ENCODE measurements at regions not wholly inside any gene's neighbourhood (a gene's known extent, or its start where the extent isn't known, plus 50 kb on each side); places are given as distances from the start of the nearest gene placed in this dataset.
"Not testable (repeated sequence)": the region's sequence is repeated elsewhere in the genome, so short reads cannot be mapped to it uniquely, and the experiment has no call there.

- no peak for DNase-seq (ENCODE audit: low read depth in 2 of 3, low spot score in 1 of 3)
Measured at GRCh38 chr12:124707316-124707715, 139.9 kb upstream of the NCOR2 start.

- DNase-seq (ENCODE audit: low read depth in 2 of 3, low spot score in 1 of 3), result no peak
Measured at GRCh38 chr12:124706363-124706762, 139.0 kb upstream of the NCOR2 start.

- DNase-seq (ENCODE audit: low read depth in 2 of 3, low spot score in 1 of 3), result no peak
Measured at GRCh38 chr12:124705545-124706138, 138.2 kb upstream of the NCOR2 start.

DNA sequence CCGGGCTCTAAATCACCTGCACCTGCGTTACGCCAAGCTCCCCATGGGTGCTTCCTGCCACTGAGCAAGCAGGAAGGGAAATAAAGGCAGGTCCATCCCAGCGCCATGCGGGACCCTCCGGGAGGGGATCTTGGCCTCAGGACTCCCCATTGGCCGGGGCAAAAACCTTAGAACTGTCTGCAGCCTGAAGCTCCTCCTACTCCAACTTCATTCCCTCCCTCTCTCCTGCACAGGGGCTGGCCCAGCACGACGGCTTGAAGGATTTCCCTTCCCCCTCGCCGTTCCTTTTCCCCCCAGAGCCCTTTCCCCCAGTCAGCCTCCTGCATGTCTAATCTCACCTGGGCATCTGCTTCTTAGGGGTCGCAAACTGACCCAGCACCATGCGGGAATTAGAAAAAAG, 137.2 kb upstream of the NCOR2 start:
- no peak for DNase-seq (ENCODE audit: low read depth in 2 of 3, low spot score in 1 of 3)

GRCh38 chr12:124703856-124704255, 136.4 kb upstream of the NCOR2 start:
- DNase-seq (ENCODE audit: low read depth in 2 of 3, low spot score in 1 of 3), result no peak

- no peak for DNase-seq (ENCODE audit: low read depth in 2 of 3, low spot score in 1 of 3)
Measured at GRCh38 chr12:124702736-124703135, 135.3 kb upstream of the NCOR2 start.

DNA sequence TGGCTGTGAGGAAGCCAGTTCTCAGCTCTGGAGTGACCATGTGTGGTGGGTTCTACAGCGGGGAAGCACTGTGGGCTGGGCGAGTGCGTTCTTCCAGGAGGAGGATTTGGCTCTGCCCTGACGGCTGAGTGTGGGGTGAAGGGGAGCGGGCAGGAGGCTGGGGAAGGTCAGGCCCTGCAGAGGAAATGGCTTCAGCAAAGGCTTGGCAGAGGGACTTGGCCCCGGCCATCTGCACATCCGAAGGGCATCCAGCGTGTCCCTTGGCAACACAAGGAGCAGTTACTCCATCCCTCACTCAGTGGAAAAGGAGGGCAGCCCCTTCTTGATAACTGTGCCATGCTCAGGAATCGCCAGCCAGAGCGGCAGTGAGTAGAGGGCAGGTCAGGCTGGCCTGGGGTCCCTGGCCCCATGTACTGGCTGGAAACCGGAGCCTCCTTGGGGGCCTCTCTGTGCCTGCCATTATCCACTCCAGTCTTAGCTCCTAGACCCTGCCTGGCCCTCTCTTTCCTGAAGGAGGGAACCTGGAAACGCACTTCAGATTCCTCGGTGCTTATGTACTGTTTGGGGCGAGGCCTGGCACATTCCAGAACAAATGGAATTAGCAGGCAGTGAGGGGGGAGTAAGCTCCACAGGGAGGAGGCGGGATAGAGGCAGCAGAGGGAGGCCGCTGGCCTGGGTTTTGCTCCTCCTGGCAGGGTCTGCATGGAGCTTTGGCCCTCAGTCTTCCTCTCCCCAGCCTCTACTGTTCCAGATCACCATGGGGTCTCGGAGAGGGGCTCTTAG, 133.6 kb upstream of the NCOR2 start:
- DNase-seq (ENCODE audit: low read depth in 2 of 3, low spot score in 1 of 3), result no peak

DNA sequence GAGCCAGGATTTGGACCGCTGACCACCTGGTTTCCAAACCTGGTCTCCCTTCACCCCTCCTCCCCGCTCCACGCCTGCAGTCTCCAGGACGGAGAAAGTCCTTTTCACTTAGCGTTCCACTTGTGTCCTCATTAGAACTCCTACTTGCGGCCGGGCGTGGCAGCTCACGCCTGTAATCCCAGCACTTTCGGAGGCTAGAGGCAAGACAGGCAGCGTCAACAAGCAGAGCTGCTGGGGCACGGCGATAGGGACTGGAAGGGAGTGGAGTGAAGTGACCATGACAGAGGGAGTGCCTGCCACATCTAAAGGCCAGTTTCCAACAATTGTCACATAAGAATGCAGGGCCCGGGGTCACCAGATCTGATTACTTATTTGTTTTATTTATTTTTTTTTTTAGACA, 132.5 kb upstream of the NCOR2 start:
- no peak for DNase-seq (ENCODE audit: low read depth in 2 of 3, low spot score in 1 of 3)

DNA sequence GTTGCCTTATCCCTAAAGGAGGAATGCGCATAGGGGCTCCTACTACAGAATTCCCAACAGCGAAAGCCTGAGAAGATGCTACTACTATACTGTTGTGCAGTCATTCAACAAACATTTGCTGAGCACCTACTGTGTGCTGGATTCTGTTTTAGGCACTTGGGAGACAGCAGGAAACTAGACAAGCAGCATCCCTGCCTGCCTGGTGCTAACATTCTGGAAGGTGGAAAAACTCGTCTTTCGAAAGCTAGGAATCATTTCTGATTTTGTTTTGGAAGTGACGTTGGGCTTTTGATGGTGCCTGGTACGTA, 131.5 kb upstream of the NCOR2 start:
- no peak for DNase-seq (ENCODE audit: low read depth in 2 of 3, low spot score in 1 of 3)

DNA sequence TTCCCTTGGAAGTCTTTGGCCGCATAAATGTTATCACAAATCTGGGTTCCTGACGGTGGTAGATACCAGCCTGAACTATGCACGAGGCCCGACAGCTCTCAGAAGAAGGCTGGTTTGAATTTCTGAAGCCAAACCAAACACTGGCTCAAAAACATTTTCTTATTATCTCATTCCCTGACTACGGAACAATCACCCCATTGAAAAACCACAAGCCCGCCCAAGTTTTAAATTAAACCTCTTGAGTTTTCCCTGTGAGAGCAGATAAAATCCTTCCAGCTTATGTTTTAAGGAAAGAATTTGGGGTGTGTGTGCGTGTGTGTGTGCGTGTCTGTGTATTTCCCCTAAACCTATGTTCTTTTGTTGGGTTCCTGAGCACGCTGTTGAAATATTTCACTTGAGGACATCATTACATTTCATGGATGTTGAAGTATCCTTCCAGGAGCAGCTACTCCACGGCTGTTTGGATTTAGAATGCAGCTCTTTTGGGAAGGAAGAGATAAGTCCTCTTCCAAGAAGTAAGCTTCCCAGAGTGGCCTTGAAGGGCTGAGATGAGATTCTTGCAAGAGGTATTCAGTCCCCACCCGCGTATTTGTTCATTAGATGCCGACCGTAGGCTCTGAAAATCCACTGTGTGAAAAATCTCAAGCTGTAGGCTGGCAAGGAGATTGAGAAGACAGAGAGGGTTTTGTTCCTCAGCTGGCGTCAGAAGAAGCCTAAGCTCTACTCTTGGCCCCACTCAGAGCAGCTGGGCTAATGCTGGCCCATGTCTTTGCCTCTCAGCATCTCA, 131.0 kb upstream of the NCOR2 start:
- DNase-seq (ENCODE audit: low read depth in 2 of 3, low spot score in 1 of 3), result no peak

DNA sequence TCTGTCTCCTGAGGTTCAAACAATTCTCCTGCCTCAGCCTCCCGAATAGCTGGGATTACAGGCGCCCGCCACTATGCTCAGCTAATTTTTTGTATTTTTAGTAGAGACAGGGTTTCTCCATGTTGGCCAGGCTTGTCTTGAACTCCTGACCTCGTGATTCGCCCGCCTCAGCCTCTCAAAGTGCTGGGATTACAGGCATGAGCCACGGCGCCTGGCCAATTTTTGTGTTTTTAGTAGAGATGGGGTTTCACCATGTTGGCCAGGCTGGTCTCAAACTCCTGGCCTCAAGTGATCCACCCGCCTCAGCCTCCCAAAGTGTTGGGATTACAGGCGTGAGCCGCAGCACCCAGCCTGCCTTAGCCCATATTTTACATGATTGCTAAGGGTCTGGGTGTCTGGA, 130.3 kb upstream of the NCOR2 start:
- DNase-seq (ENCODE audit: low read depth in 2 of 3, low spot score in 1 of 3), result not testable (repeated sequence)

GRCh38 chr12:124696693-124697476, 129.5 kb upstream of the NCOR2 start:
- DNase-seq (ENCODE audit: low read depth in 2 of 3, low spot score in 1 of 3), result no peak

DNA sequence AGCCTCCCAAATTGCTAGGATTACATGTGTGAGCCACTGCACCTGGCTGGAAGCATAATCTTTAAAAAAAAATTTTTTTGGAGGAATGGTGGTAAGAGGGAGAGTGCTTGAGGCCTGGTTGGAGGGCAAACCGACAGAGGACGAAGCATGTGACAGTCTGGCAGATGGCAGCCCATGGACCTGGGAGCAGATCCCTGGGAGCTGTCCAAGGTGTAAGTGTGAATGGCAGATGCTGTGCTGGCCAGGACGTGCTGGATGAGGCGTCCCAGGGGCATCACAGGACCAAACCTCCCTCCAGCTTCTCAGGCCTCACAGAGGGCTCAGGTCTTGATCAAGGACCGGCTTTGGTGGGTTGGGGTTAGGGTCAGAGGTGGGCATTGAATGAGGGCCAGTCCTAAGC, 128.4 kb upstream of the NCOR2 start:
- no peak for DNase-seq (ENCODE audit: low read depth in 2 of 3, low spot score in 1 of 3)

DNA sequence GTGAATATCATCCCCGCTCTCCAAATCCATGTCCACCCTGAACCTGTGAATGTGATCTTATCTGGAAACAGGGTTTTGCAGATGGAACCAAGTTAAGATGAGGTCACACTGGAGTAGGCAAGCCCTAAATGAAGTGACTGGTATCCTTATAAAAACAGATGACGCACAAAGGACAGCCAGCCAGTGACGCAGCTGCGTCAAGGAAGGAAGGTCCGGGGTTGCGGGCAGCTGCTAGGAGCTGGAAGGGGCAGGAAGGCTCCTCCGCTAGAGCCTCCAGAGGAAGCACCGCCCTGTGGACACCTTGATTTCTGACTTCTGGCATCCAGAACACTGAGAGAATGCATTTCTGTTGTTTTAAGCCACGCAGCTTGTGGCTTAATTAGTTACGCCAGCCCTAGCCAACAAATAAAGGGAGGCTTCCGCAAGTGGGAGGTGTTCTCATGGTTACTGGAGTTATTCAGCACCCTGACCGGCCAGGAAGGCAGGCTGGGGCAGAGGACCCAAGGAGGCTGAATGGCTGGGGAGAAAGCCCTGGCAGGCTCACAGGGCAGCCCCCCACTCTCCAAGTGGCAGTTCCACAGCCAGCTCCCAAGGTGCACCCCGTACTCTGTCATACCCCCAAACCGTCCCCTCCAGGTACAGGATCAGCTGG, 127.6 kb upstream of the NCOR2 start:
- no peak for DNase-seq (ENCODE audit: low read depth in 2 of 3, low spot score in 1 of 3)

DNA sequence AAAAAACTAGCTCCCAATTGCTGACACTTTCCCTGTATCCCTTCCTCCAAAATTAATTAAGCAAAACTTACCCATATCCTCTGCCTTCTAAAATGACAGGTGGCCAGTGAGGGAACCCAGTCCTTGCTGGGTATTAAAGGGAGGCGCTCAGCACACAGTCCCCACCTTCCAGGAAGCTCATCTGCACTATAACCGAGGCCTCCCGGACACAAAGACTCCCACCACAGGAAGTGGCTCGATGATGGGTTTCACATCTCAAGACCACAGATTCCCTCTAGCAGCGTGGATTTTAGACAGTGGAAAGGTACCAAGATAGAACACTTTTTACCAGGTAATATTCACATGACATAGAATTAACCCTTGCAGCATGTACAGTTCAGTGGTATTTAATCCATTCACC, 126.8 kb upstream of the NCOR2 start:
- no peak for DNase-seq (ENCODE audit: low read depth in 2 of 3, low spot score in 1 of 3)

GRCh38 chr12:124693111-124693723, 125.8 kb upstream of the NCOR2 start:
- no peak for DNase-seq (ENCODE audit: low read depth in 2 of 3, low spot score in 1 of 3)

GRCh38 chr12:124692443-124692842, 125.0 kb upstream of the NCOR2 start:
- no peak for DNase-seq (ENCODE audit: low read depth in 2 of 3, low spot score in 1 of 3)

GRCh38 chr12:124691429-124691828, 124.0 kb upstream of the NCOR2 start:
- DNase-seq (ENCODE audit: low read depth in 2 of 3, low spot score in 1 of 3), result no peak

- DNase-seq (ENCODE audit: low read depth in 2 of 3, low spot score in 1 of 3), result no peak
Measured at GRCh38 chr12:124689631-124690030, 122.2 kb upstream of the NCOR2 start.

GRCh38 chr12:124688356-124688992, 121.1 kb upstream of the NCOR2 start:
- no peak for DNase-seq (ENCODE audit: low read depth in 2 of 3, low spot score in 1 of 3)

All from stimulated activated CD4-positive, alpha-beta T cell treated with anti-CD3 and anti-CD28 coated beads, Interleukin-12 subunit alpha, Interleukin-12 subunit beta, amount 100 ng/mL, for 48 hours (primary cell).